Testis (tissue), 2 donors: ENCODE measurements at regions not wholly inside any gene's neighbourhood (a gene's known extent, or its start where the extent isn't known, plus 50 kb on each side); places are given as distances from the start of the nearest gene placed in this dataset.

Experiments used
- POLR2A ChIP-seq: fragments of 450-650 bp; IDR thresholded peaks from one replicate; pipeline ENCODE4 v1.6.1; 2017; ENCODE audit warnings: antibody characterized with exemption, mild to moderate bottlenecking, moderate library complexity
- TF ChIP-seq, protein P1 (sequence below), 3 experiments: fragments of 450-650 bp in 2 of 3; fragments of 200-600 bp in 1 of 3; sonication (generic) in 1 of 3; IDR thresholded peaks; one replicate each; pipeline ENCODE4 v1.5.1; 2016 to 2019; ENCODE audit warnings: antibody characterized with exemption in 3 of 3, mild to moderate bottlenecking in 2 of 3, moderate library complexity in 1 of 3

DNA sequence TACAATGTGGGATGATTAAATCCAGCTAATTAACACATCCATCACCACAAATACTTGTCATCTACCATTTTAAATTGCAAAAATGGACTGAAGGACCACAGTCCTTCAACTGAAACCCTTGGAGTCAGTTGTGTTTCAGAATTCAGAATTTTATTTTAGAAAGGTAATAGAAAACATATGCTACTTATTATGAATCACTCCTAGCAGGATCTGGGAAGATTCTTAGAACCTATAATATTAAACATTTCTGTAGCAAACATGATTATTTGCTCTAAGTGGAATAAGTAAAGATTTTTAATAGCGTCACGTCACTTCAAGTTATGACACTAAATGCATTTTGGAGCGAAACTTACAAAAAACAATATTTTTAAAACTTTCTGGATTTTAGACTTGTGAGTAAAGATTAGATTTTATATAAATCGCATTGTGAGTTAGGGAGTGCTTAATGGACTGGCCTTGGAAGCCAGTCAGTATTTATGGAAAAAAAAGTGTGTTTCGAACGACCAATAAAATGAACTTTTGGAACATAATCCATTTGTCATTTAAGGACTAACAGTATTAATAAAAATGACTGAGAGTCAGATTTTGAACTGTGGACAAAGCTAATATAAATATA lies 71.8 kb upstream of the PHACTR2 start:
- no peak for TF ChIP-seq POLR2A
- TF ChIP-seq, protein P1, sequence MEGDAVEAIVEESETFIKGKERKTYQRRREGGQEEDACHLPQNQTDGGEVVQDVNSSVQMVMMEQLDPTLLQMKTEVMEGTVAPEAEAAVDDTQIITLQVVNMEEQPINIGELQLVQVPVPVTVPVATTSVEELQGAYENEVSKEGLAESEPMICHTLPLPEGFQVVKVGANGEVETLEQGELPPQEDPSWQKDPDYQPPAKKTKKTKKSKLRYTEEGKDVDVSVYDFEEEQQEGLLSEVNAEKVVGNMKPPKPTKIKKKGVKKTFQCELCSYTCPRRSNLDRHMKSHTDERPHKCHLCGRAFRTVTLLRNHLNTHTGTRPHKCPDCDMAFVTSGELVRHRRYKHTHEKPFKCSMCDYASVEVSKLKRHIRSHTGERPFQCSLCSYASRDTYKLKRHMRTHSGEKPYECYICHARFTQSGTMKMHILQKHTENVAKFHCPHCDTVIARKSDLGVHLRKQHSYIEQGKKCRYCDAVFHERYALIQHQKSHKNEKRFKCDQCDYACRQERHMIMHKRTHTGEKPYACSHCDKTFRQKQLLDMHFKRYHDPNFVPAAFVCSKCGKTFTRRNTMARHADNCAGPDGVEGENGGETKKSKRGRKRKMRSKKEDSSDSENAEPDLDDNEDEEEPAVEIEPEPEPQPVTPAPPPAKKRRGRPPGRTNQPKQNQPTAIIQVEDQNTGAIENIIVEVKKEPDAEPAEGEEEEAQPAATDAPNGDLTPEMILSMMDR (IDR thresholded peaks at IDR 0.05): no peak
